HepG2 (cell line): ENCODE measurements at regions not wholly inside any gene's neighbourhood (a gene's known extent, or its start where the extent isn't known, plus 50 kb on each side); places are given as distances from the start of the nearest gene placed in this dataset.
A peak's percentile ranks its signal among the peaks of the same experiment; 100 is the strongest.

ENCODE experiments used
- ATAC-seq: fragments of 200-7000 bp; cut with Tn5 transposase; 3 replicates; pipeline ENCODE4 v1.9.1; 2020; ENCODE audit warnings: mild to moderate bottlenecking, moderate library complexity
- BruUV-seq: library from RNA; stranded (reverse); fragments of 400-500 nt; replicated peaks from 2 replicates; lab custom pipeline; 2021; lab: Mats Ljungman, UMichigan
- CTCF ChIA-PET: fragments of 300-600 bp; formaldehyde crosslinking; extraction: SDS; loops from one replicate; lab custom pipeline; 2021; ENCODE audit warnings: low total read pairs, inconsistent platforms, low intra/inter-chr PET ratio; lab: Yijun Ruan, JAX
- POLR2A ChIA-PET: fragments of 350-600 bp; sonication (Branson Sonifier 250); formaldehyde crosslinking; loops from one replicate; lab custom pipeline; 2020; ENCODE audit warnings: antibody characterized with exemption, inconsistent platforms; lab: Yijun Ruan, JAX
- DNase-seq: peaks from one replicate; pipeline ENCODE4 v3.0.0-alpha.2; 2015; ENCODE audit warnings: low spot score
- FAIRE-seq: peaks from 3 replicates; lab custom pipeline; 2011; peaks lifted over from hg19 to GRCh38; lab: Jason Lieb, UNC
- H2AFZ ChIP-seq: one replicate; pipeline ENCODE4 v1.6.1; 2011; ENCODE audit warnings: low read length, inconsistent platforms
- H3K27ac ChIP-seq: fragments of 300-600 bp; 3 replicates; pipeline ENCODE4 v1.8.0; 2011; ENCODE audit warnings: mixed run types, mild to moderate bottlenecking, mixed read lengths, low read length, inconsistent platforms; ENCODE audit not compliant: insufficient read depth; ENCODE audit errors: extremely low read length
- H3K27me3 ChIP-seq, 2 experiments: fragments of 200-600 bp in 1 of 2; 2 replicates in 1 of 2; 3 replicates in 1 of 2; pipeline versions ENCODE4 v1.6.0 to v1.8.0; 2011; ENCODE audit warnings: low read length in 2 of 2, mild to moderate bottlenecking in 2 of 2, moderate library complexity in 2 of 2, inconsistent platforms in 1 of 2; ENCODE audit not compliant: insufficient read depth in 2 of 2, control insufficient read depth in 1 of 2
- H3K36me3 ChIP-seq, 2 experiments: fragments of 200-600 bp in 1 of 2; replicated peaks in 1 of 2; 2 replicates in 1 of 2; 3 replicates in 1 of 2; pipeline versions ENCODE4 v1.5.1 to v1.8.0; 2011; ENCODE audit warnings: low read length in 2 of 2, inconsistent platforms in 1 of 2; ENCODE audit not compliant: insufficient read depth in 2 of 2, control insufficient read depth in 1 of 2
- H3K4me1 ChIP-seq: 2 replicates; pipeline ENCODE4 v1.5.1; 2012; ENCODE audit warnings: low read length, inconsistent platforms; ENCODE audit not compliant: insufficient read depth
- H3K4me2 ChIP-seq: 2 replicates; pipeline ENCODE4 v1.6.0; 2011; ENCODE audit warnings: low read depth, low read length, inconsistent platforms
- H3K4me3 ChIP-seq, 3 experiments: fragments of 200-600 bp in 1 of 3; sonication (generic), shearing (Covaris generic) in 1 of 3; replicated peaks in 1 of 3; 2 replicates each; pipeline ENCODE4 v1.5.1; 2011 to 2016; ENCODE audit warnings: low read length in 3 of 3, inconsistent platforms in 2 of 3, low read depth in 2 of 3, mild to moderate bottlenecking in 2 of 3, control low read depth in 1 of 3, mixed read lengths in 1 of 3; ENCODE audit not compliant: insufficient read depth in 1 of 3
- H3K79me2 ChIP-seq: one replicate; pipeline ENCODE4 v1.6.1; 2011; ENCODE audit warnings: low read length, inconsistent platforms; ENCODE audit not compliant: insufficient read depth
- H3K9ac ChIP-seq: 2 replicates; pipeline ENCODE4 v1.6.0; 2011; ENCODE audit warnings: mild to moderate bottlenecking, low read depth, low read length, inconsistent platforms; ENCODE audit not compliant: insufficient read depth
- H3K9me3 ChIP-seq: 2 replicates; pipeline ENCODE4 v1.5.1; 2012; ENCODE audit warnings: mild to moderate bottlenecking, low read length
- H4K20me1 ChIP-seq: 2 replicates; pipeline ENCODE4 v1.6.0; 2011; ENCODE audit warnings: inconsistent platforms, mild to moderate bottlenecking, low read length, moderate library complexity; ENCODE audit not compliant: insufficient read depth
- ADNP ChIP-seq: sonication (generic); formaldehyde crosslinking; IDR thresholded peaks from 2 replicates; pipeline ENCODE4 v1.4.0; 2020; ENCODE audit warnings: missing genetic modification reagents
- CEBPB ChIP-seq: IDR thresholded peaks from 2 replicates; pipeline ENCODE4 v1.6.1; 2011; ENCODE audit warnings: low read depth, low read length, improper control_type of control experiment, borderline replicate concordance
- CERS6 ChIP-seq: sonication (generic); formaldehyde crosslinking; IDR thresholded peaks from 2 replicates; pipeline ENCODE4 v1.5.0; 2020; ENCODE audit warnings: missing genetic modification reagents
- NCOA1 ChIP-seq: sonication (generic); formaldehyde crosslinking; IDR thresholded peaks from 2 replicates; pipeline ENCODE4 v1.9.0; 2021; ENCODE audit warnings: missing genetic modification reagents
- NFE2L1 ChIP-seq: sonication (generic); formaldehyde crosslinking; IDR thresholded peaks from 2 replicates; pipeline ENCODE4 v1.4.0; 2020; ENCODE audit warnings: missing genetic modification reagents, mild to moderate bottlenecking, borderline replicate concordance
- NFKB2 ChIP-seq: sonication (generic); formaldehyde crosslinking; IDR thresholded peaks from 2 replicates; pipeline ENCODE4 v1.4.0; 2020; ENCODE audit warnings: missing genetic modification reagents, borderline replicate concordance
- PITX1 ChIP-seq: sonication (generic); formaldehyde crosslinking; IDR thresholded peaks from 2 replicates; pipeline ENCODE4 v1.5.1; 2020; ENCODE audit warnings: mild to moderate bottlenecking, missing genetic modification reagents
- RFX1 ChIP-seq: fragments of 450-650 bp; IDR thresholded peaks from 2 replicates; pipeline ENCODE4 v1.6.1; 2017
- SNAPC4 ChIP-seq: sonication (generic); formaldehyde crosslinking; IDR thresholded peaks from 2 replicates; pipeline ENCODE4 v1.4.0; 2020; ENCODE audit warnings: mild to moderate bottlenecking, missing genetic modification reagents
- SOX6 ChIP-seq, 2 experiments: fragments of 450-650 bp in 1 of 2; sonication (generic) in 1 of 2; formaldehyde crosslinking in 1 of 2; IDR thresholded peaks; 2 replicates each; pipeline versions ENCODE4 v1.4.0 to v1.6.1; 2017 to 2020; ENCODE audit warnings: antibody characterized with exemption in 1 of 2, mild to moderate bottlenecking in 1 of 2, missing genetic modification reagents in 1 of 2
- STAG1 ChIP-seq: sonication (generic); formaldehyde crosslinking; IDR thresholded peaks from 2 replicates; pipeline ENCODE4 v1.4.0; 2020; ENCODE audit warnings: missing genetic modification reagents
- ZNF34 ChIP-seq: sonication (generic); formaldehyde crosslinking; IDR thresholded peaks from 2 replicates; pipeline ENCODE4 v1.4.0; 2020; ENCODE audit warnings: mild to moderate bottlenecking, missing genetic modification reagents, borderline replicate concordance
- ZNF552 ChIP-seq: sonication (generic); formaldehyde crosslinking; IDR thresholded peaks from 2 replicates; pipeline ENCODE4 v1.9.0; 2022; ENCODE audit warnings: missing genetic modification reagents, mild to moderate bottlenecking, borderline replicate concordance
- WGBS: methylation state at CpG from one replicate; pipeline ENCODE4 v1.1.6; 2017; ENCODE audit warnings: low lambda C conversion rate; 5-methylcytosine and 5-hydroxymethylcytosine counted together
- in situ Hi-C: cut with HindIII; loops from 2 replicates; pipeline ENCODE4 v1.10.0; 2017; ENCODE audit warnings: low pct_unique_long_range_greater_than_20kb; ENCODE audit not compliant: extremely low pct_ligation_motif_present
- intact Hi-C: fragments of 100-400 bp; cut with micrococcal nuclease; formaldehyde crosslinking; loops from one replicate; pipeline ENCODE4 v1.10.0; 2022; ENCODE audit not compliant: unreplicated experiment

GRCh38 chr2:111623380-111623779 is 260.6 kb downstream of the ANAPC1 start:
- no peak for ATAC-seq
- Histone ChIP-seq H3K4me2 (no peak overlapping the region), H3K9me3 (no peaks in the 10 kb centered on the region), H3K79me2 (no peaks in the 10 kb centered on the region), H3K9ac (no peak overlapping the region), H3K4me3 (no peak overlapping the region), H2AFZ (no peak overlapping the region), H3K27me3 (no peaks in the 10 kb centered on the region), H3K27ac (no peak overlapping the region)
- 87% methylated on average over 3 of the region's 3 CpGs for WGBS
- no peak for DNase-seq
- POLR2A ChIA-PET: no interaction called here
- CTCF ChIA-PET: no interaction called here
- intact Hi-C loops: no loop called here
- TF ChIP-seq PITX1: no peak
- 0 out of 2 replicates have a peak, but pooled peaks have one; percentile 13 for TF ChIP-seq STAG1 (CRISPR knock-in tag)
- TF ChIP-seq CERS6 (CRISPR knock-in tag): no peak
- no peak for TF ChIP-seq ZNF552
- TF ChIP-seq NCOA1 (CRISPR knock-in tag): no peak
- no peak for TF ChIP-seq NFKB2 (CRISPR knock-in tag)
- no peak for TF ChIP-seq RFX1
- TF ChIP-seq, all 625 proteins: peak for 1
- BruUV-seq: no TSS peak
- no peaks in the 10 kb centered on the region for H3K36me3 ChIP-seq
- peaks cover 10% of the 10 kb centered on the region for H3K4me1 ChIP-seq
- in situ Hi-C loops: no loop called here
- H4K20me1 ChIP-seq: no peaks in the 10 kb centered on the region
- FAIRE-seq: no peak

GRCh38 chr2:111624411-111625156 is 259.4 kb downstream of the ANAPC1 start:
- Histone ChIP-seq H3K9me3 (peaks cover 7% of the 10 kb centered on the region; the same call in 1 of the 2 replicates), H2AFZ (no peak overlapping the region), H3K36me3 (no peaks in the 10 kb centered on the region), H3K27ac (no peak overlapping the region)
- intact Hi-C loops: no loop called here
- BruUV-seq: no TSS peak
- no peak for FAIRE-seq
- POLR2A ChIA-PET: no interaction called here
- peak; percentile 21 for DNase-seq
- in situ Hi-C loops: no loop called here
- TF ChIP-seq ADNP (no peak), NFE2L1 (no peak), SOX6 (IDR thresholded peaks at IDR 0.05) (no peak), SOX6 (CRISPR knock-in tag; IDR thresholded peaks at IDR 0.05) (no peak), ZNF34 (CRISPR knock-in tag) (no peak), SNAPC4 (CRISPR knock-in tag) (no peak), CEBPB (peak; percentile 81; the same call in 1 of the 2 replicates)
- TF ChIP-seq, all 625 proteins: peak for 1
- 37% methylated on average over 3 of the region's 3 CpGs for WGBS
- CTCF ChIA-PET: no interaction called here
- ATAC-seq: no peak
- no peaks in the 10 kb centered on the region for H3K27me3 ChIP-seq
- H3K4me2 ChIP-seq: no peak overlapping the region
- H3K79me2 ChIP-seq: no peaks in the 10 kb centered on the region
- H3K4me1 ChIP-seq: no peaks in the 10 kb centered on the region
- H4K20me1 ChIP-seq: no peaks in the 10 kb centered on the region
- H3K9ac ChIP-seq: no peak overlapping the region
- H3K4me3 ChIP-seq: no peak overlapping the region
